Peyer's patch (tissue), 4 donors: ENCODE measurements at regions not wholly inside any gene's neighbourhood (a gene's known extent, or its start where the extent isn't known, plus 50 kb on each side); places are given as distances from the start of the nearest gene placed in this dataset.

Experiments
- DNase-seq, 3 donors: peaks; one replicate each; pipeline ENCODE4 v3.0.0-alpha.2; 2017 to 2019
- H3K27ac ChIP-seq, 4 donors: fragments of 200-600 bp; sonication (generic); one replicate each; pipeline ENCODE4 v1.5.1; 2016 to 2019
- H3K27me3 ChIP-seq, 2 donors: fragments of 200-600 bp; sonication (generic); one replicate each; pipeline ENCODE4 v1.5.1; 2019
- H3K36me3 ChIP-seq, 3 donors: fragments of 200-600 bp; sonication (generic); one replicate each; pipeline ENCODE4 v1.5.1; 2016 to 2019
- H3K4me1 ChIP-seq, 4 donors: fragments of 200-600 bp; sonication (generic); one replicate each; pipeline ENCODE4 v1.5.1; 2016 to 2019
- H3K4me3 ChIP-seq, 4 donors: fragments of 200-600 bp; sonication (generic); 1 replicate in 3 of 4; 2 replicates in 1 of 4; pipeline ENCODE4 v1.5.1; 2016 to 2019; ENCODE audit warnings: mild to moderate bottlenecking in 1 of 4
- H3K9me3 ChIP-seq, 4 donors: fragments of 200-600 bp; sonication (generic); one replicate each; pipeline ENCODE4 v1.5.1; 2016 to 2019; ENCODE audit warnings: mild to moderate bottlenecking in 1 of 4
- CTCF ChIP-seq, 6 experiments: fragments of 450-650 bp in 4 of 6; fragments of 200-600 bp in 2 of 6; sonication (generic) in 1 of 6; IDR thresholded peaks; one replicate each; pipeline ENCODE4 v1.5.1; 2017 to 2019; ENCODE audit warnings: antibody characterized with exemption in 6 of 6, mild to moderate bottlenecking in 3 of 6, moderate library complexity in 1 of 6
- POLR2A ChIP-seq, 2 donors: fragments of 450-650 bp; IDR thresholded peaks; one replicate each; pipeline ENCODE4 v1.5.1; 2017; ENCODE audit warnings: antibody characterized with exemption in 2 of 2, mild to moderate bottlenecking in 2 of 2, moderate library complexity in 2 of 2

- Histone ChIP-seq H3K27me3 (no peaks in the 10 kb centered on the region), H3K36me3 (no peaks in the 10 kb centered on the region), H3K27ac (no peak overlapping the region), H3K4me3 (no peak overlapping the region), H3K4me1 (no peaks in the 10 kb centered on the region), H3K9me3 (no peaks in the 10 kb centered on the region)
- no peak for TF ChIP-seq POLR2A (IDR thresholded peaks at IDR 0.05)
- no peak for TF ChIP-seq CTCF (IDR thresholded peaks at IDR 0.05)
- DNase-seq = no peak
Measured at GRCh38 chr9:111237447-111237846, 92.6 kb downstream of the OR2K2 start.

- Histone ChIP-seq H3K27ac (no peak overlapping the region), H3K27me3 (no peaks in the 10 kb centered on the region), H3K9me3 (no peaks in the 10 kb centered on the region), H3K36me3 (no peaks in the 10 kb centered on the region), H3K4me3 (no peak overlapping the region), H3K4me1 (no peaks in the 10 kb centered on the region)
- TF ChIP-seq CTCF (IDR thresholded peaks at IDR 0.05) (no peak), POLR2A (IDR thresholded peaks at IDR 0.05) (no peak)
- no peak for DNase-seq
Measured at GRCh38 chr9:111236332-111236731, 93.7 kb downstream of the OR2K2 start.

- Histone ChIP-seq H3K27me3 (no peaks in the 10 kb centered on the region), H3K27ac (no peak overlapping the region), H3K9me3 (no peaks in the 10 kb centered on the region), H3K36me3 (no peaks in the 10 kb centered on the region), H3K4me1 (no peaks in the 10 kb centered on the region), H3K4me3 (no peak overlapping the region)
- TF ChIP-seq POLR2A (IDR thresholded peaks at IDR 0.05) (no peak), CTCF (IDR thresholded peaks at IDR 0.05) (no peak)
- no peak for DNase-seq
Measured at GRCh38 chr9:111233963-111234362, 96.1 kb downstream of the OR2K2 start.

GRCh38 chr9:111232997-111233790 lies 96.8 kb downstream of the OR2K2 start:
- Histone ChIP-seq H3K27me3 (no peaks in the 10 kb centered on the region), H3K9me3 (no peaks in the 10 kb centered on the region), H3K36me3 (no peaks in the 10 kb centered on the region), H3K4me1 (no peaks in the 10 kb centered on the region), H3K4me3 (no peak overlapping the region), H3K27ac (no peak overlapping the region)
- TF ChIP-seq CTCF (IDR thresholded peaks at IDR 0.05) (no peak), POLR2A (IDR thresholded peaks at IDR 0.05) (no peak)
- DNase-seq = no peak

- Histone ChIP-seq H3K4me1 (no peaks in the 10 kb centered on the region), H3K9me3 (no peaks in the 10 kb centered on the region), H3K4me3 (no peak overlapping the region), H3K27me3 (no peaks in the 10 kb centered on the region), H3K36me3 (no peaks in the 10 kb centered on the region), H3K27ac (no peak overlapping the region)
- TF ChIP-seq POLR2A (IDR thresholded peaks at IDR 0.05) = no peak
- no peak for TF ChIP-seq CTCF (IDR thresholded peaks at IDR 0.05)
- no peak for DNase-seq
Measured at GRCh38 chr9:111231801-111232580, 98.0 kb downstream of the OR2K2 start.
